ENCODE measurements at regions not wholly inside any gene's neighbourhood (a gene's known extent, or its start where the extent isn't known, plus 50 kb on each side); places are given as distances from the start of the nearest gene placed in this dataset.

GRCh38 chr2:193701484-193701883 lies 1506.8 kb upstream of the TMEFF2 start:
- no peak for TF ChIP-seq SP2 (IDR thresholded peaks at IDR 0.05; ENCODE audit: low read length)
- TF ChIP-seq CTCF (IDR thresholded peaks at IDR 0.05; ENCODE audit: control extremely low read depth in 1 of 3, insufficient read depth in 1 of 3, low read depth in 1 of 3, low read length in 3 of 3): no peak
- TF ChIP-seq CHD2 (IDR thresholded peaks at IDR 0.05; ENCODE audit: low read length): no peak
- no peak for TF ChIP-seq ASH2L (IDR thresholded peaks at IDR 0.05; ENCODE audit: low read length)
- no peak for TF ChIP-seq RAD21 (IDR thresholded peaks at IDR 0.05 in 1 of 2, conservative IDR thresholded peaks at IDR 0.05 in 1 of 2; ENCODE audit: low read depth in 2 of 2, low read length in 2 of 2)
- no peak for TF ChIP-seq SUZ12 (IDR thresholded peaks at IDR 0.05; ENCODE audit: low read length)
- TF ChIP-seq HDAC6 (IDR thresholded peaks at IDR 0.05; ENCODE audit: low read depth, low read length): no peak
- TF ChIP-seq TBP (IDR thresholded peaks at IDR 0.05; ENCODE audit: low read depth, low read length): no peak
- TF ChIP-seq EP300 (IDR thresholded peaks at IDR 0.05; ENCODE audit: borderline replicate concordance in 1 of 2, low read depth in 2 of 2, low read length in 2 of 2): no peak
- TF ChIP-seq EGR1 (IDR thresholded peaks at IDR 0.05; ENCODE audit: borderline replicate concordance, low read depth, low read length): no peak
